ENCODE measurements at regions not wholly inside any gene's neighbourhood (a gene's known extent, or its start where the extent isn't known, plus 50 kb on each side); places are given as distances from the start of the nearest gene placed in this dataset.

DNA sequence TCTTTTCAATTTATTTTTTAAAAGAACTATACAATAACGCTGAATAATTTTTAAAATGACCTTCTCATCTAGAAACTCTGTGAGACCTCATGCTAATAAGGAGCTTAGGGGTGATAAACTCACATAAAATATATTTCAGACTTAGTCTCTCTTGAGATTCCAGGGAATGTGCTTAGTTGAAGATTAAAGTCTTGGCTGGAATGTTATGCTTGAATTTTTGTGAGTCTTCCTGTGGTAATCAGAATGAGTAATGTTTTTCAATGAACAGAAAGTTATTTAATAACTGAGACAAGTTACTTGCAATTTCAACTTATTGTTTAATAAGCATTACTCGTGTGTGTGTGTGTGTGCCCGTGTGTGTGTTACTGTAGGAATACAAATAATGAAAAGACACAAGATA, 379.9 kb upstream of the EPHA7 start:
- H3K36me3 Mint-ChIP-seq (ENCODE audit: low read depth, unreplicated experiment): no peaks in the 10 kb centered on the region
- H3K36me3 ChIP-seq (ENCODE audit: insufficient read depth, low read length): no peaks in the 10 kb centered on the region
- H3K9ac ChIP-seq (ENCODE audit: low read length): no peak overlapping the region
- H3K4me1 Mint-ChIP-seq (ENCODE audit: low read depth, unreplicated experiment): peaks cover 12% of the 10 kb centered on the region
- no peak overlapping the region for H3K4me3 Mint-ChIP-seq (ENCODE audit: unreplicated experiment)
- peak; percentile 20 for FAIRE-seq
- no peak overlapping the region for H3K27ac ChIP-seq (ENCODE audit: low read depth, low read length)
- peak overlapping the region; percentile 54 for H3K4me2 ChIP-seq (ENCODE audit: low read length)
- H3K27me3 ChIP-seq (ENCODE audit: insufficient read depth, low read length): no peaks in the 10 kb centered on the region
- peaks cover 4% of the 10 kb centered on the region for H3K4me1 ChIP-seq (ENCODE audit: insufficient read depth, low read length)
- H4K20me1 ChIP-seq (ENCODE audit: insufficient read depth, low read length): no peaks in the 10 kb centered on the region
- H3K27ac Mint-ChIP-seq (ENCODE audit: unreplicated experiment): no peak overlapping the region
- peak; percentile 22 for DNase-seq (ENCODE audit: low read depth)
- H3K4me3 ChIP-seq (ENCODE audit: insufficient read depth, low read depth, low read length): no peak overlapping the region
- H2AFZ ChIP-seq (ENCODE audit: low read depth, low read length): no peak overlapping the region
- TF ChIP-seq, protein P1, sequence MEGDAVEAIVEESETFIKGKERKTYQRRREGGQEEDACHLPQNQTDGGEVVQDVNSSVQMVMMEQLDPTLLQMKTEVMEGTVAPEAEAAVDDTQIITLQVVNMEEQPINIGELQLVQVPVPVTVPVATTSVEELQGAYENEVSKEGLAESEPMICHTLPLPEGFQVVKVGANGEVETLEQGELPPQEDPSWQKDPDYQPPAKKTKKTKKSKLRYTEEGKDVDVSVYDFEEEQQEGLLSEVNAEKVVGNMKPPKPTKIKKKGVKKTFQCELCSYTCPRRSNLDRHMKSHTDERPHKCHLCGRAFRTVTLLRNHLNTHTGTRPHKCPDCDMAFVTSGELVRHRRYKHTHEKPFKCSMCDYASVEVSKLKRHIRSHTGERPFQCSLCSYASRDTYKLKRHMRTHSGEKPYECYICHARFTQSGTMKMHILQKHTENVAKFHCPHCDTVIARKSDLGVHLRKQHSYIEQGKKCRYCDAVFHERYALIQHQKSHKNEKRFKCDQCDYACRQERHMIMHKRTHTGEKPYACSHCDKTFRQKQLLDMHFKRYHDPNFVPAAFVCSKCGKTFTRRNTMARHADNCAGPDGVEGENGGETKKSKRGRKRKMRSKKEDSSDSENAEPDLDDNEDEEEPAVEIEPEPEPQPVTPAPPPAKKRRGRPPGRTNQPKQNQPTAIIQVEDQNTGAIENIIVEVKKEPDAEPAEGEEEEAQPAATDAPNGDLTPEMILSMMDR (IDR thresholded peaks at IDR 0.05; ENCODE audit: insufficient read depth, low read depth, low read length): no peak
- TF ChIP-seq EZH2 (IDR thresholded peaks at IDR 0.05; ENCODE audit: insufficient read depth, low read length): no peak
- H3K79me2 ChIP-seq (ENCODE audit: insufficient read depth, low read length): no peaks in the 10 kb centered on the region
- H3K9me3 Mint-ChIP-seq (ENCODE audit: unreplicated experiment): no peaks in the 10 kb centered on the region
- H3K9me3 ChIP-seq (ENCODE audit: insufficient read depth, low read depth, low read length): no peaks in the 10 kb centered on the region
- no peaks in the 10 kb centered on the region for H3K27me3 Mint-ChIP-seq (ENCODE audit: low read depth, unreplicated experiment)

DNA sequence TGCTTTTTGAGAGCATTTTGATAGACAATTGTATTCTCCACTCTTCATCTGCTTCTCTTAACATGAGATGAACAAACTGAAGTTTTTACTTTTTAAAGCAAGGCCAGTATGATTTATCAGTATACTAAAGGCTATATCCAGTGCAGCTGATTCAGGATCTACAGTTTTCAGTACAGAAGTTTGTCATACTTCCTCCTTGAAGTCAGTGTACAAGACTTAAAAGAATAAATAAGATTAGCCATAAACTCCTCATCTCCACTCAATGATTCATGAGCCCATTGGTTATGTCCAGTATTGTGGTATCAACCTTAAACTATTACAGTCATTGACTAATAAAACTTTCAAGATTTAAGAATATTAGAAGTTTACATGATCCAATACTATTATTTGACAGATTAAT, 374.8 kb upstream of the EPHA7 start:
- Histone ChIP-seq H3K27me3 (ENCODE audit: insufficient read depth, low read length) (no peaks in the 10 kb centered on the region), H3K4me1 (ENCODE audit: insufficient read depth, low read length) (no peaks in the 10 kb centered on the region), H3K9me3 (ENCODE audit: insufficient read depth, low read depth, low read length) (no peaks in the 10 kb centered on the region), H4K20me1 (ENCODE audit: insufficient read depth, low read length) (no peaks in the 10 kb centered on the region), H3K9ac (ENCODE audit: low read length) (no peak overlapping the region), H3K36me3 (ENCODE audit: insufficient read depth, low read length) (no peaks in the 10 kb centered on the region), H2AFZ (ENCODE audit: low read depth, low read length) (no peak overlapping the region), H3K79me2 (ENCODE audit: insufficient read depth, low read length) (no peaks in the 10 kb centered on the region), H3K27ac (ENCODE audit: low read depth, low read length) (no peak overlapping the region), H3K4me3 (ENCODE audit: insufficient read depth, low read depth, low read length) (no peak overlapping the region), H3K4me2 (ENCODE audit: low read length) (no peak overlapping the region)
- H3K27me3 Mint-ChIP-seq (ENCODE audit: low read depth, unreplicated experiment): no peaks in the 10 kb centered on the region
- no peaks in the 10 kb centered on the region for H3K9me3 Mint-ChIP-seq (ENCODE audit: unreplicated experiment)
- no peak overlapping the region for H3K4me3 Mint-ChIP-seq (ENCODE audit: unreplicated experiment)
- H3K4me1 Mint-ChIP-seq (ENCODE audit: low read depth, unreplicated experiment): peaks cover 5% of the 10 kb centered on the region
- no peaks in the 10 kb centered on the region for H3K36me3 Mint-ChIP-seq (ENCODE audit: low read depth, unreplicated experiment)
- no peak for FAIRE-seq
- no peak for DNase-seq (ENCODE audit: low read depth)
- TF ChIP-seq, protein P1 (IDR thresholded peaks at IDR 0.05; ENCODE audit: insufficient read depth, low read depth, low read length): no peak
- TF ChIP-seq EZH2 (IDR thresholded peaks at IDR 0.05; ENCODE audit: insufficient read depth, low read length): no peak
- no peak overlapping the region for H3K27ac Mint-ChIP-seq (ENCODE audit: unreplicated experiment)

DNA sequence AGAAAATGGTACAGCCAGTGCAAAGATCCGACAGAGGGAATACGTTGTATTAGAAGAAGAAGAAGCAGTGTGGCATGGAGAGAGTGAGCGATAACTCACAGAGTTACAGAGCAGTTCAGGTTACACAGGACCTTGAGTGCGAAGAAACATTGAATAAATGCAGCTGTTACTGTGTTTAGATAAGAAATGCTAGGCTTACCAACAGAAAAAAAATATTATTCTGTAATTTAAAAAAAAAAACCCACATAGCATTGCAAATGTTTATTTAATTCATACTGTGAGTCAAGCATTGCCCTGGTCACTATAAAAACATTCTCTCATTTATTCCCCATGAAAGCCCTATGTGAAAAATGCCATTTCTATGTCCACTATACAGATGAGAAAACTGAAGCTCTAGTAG, 373.4 kb upstream of the EPHA7 start:
- H3K36me3 Mint-ChIP-seq (ENCODE audit: low read depth, unreplicated experiment): no peaks in the 10 kb centered on the region
- Histone ChIP-seq H3K4me3 (ENCODE audit: insufficient read depth, low read depth, low read length) (no peak overlapping the region), H4K20me1 (ENCODE audit: insufficient read depth, low read length) (no peaks in the 10 kb centered on the region), H3K9ac (ENCODE audit: low read length) (no peak overlapping the region), H3K27ac (ENCODE audit: low read depth, low read length) (no peak overlapping the region), H3K4me2 (ENCODE audit: low read length) (peak overlapping the region; percentile 24), H3K79me2 (ENCODE audit: insufficient read depth, low read length) (no peaks in the 10 kb centered on the region), H3K4me1 (ENCODE audit: insufficient read depth, low read length) (no peaks in the 10 kb centered on the region), H2AFZ (ENCODE audit: low read depth, low read length) (no peak overlapping the region), H3K36me3 (ENCODE audit: insufficient read depth, low read length) (no peaks in the 10 kb centered on the region), H3K27me3 (ENCODE audit: insufficient read depth, low read length) (no peaks in the 10 kb centered on the region), H3K9me3 (ENCODE audit: insufficient read depth, low read depth, low read length) (no peaks in the 10 kb centered on the region)
- DNase-seq (ENCODE audit: low read depth): peak; percentile 38
- H3K27ac Mint-ChIP-seq (ENCODE audit: unreplicated experiment): no peak overlapping the region
- no peak overlapping the region for H3K4me3 Mint-ChIP-seq (ENCODE audit: unreplicated experiment)
- no peaks in the 10 kb centered on the region for H3K9me3 Mint-ChIP-seq (ENCODE audit: unreplicated experiment)
- TF ChIP-seq EZH2 (IDR thresholded peaks at IDR 0.05; ENCODE audit: insufficient read depth, low read length): no peak
- TF ChIP-seq, protein P1 (IDR thresholded peaks at IDR 0.05; ENCODE audit: insufficient read depth, low read depth, low read length): no peak
- H3K27me3 Mint-ChIP-seq (ENCODE audit: low read depth, unreplicated experiment): no peaks in the 10 kb centered on the region
- FAIRE-seq: no peak
- peaks cover under 1% of the 10 kb centered on the region for H3K4me1 Mint-ChIP-seq (ENCODE audit: low read depth, unreplicated experiment)

Data from astrocyte (in vitro differentiated cells and primary cell).